H9 (cell line): ENCODE measurements at regions not wholly inside any gene's neighbourhood (a gene's known extent, or its start where the extent isn't known, plus 50 kb on each side); places are given as distances from the start of the nearest gene placed in this dataset.

Experiments used
- DNase-seq: peaks from one replicate; pipeline ENCODE4 v3.0.0-alpha.2; 2017
- H2AFZ ChIP-seq: one replicate; pipeline ENCODE4 v1.6.1; 2013; ENCODE audit warnings: mild to moderate bottlenecking, low read length, control low read depth, moderate library complexity
- H2AK5ac ChIP-seq: 2 replicates; pipeline ENCODE4 v1.6.1; 2013; ENCODE audit warnings: low read length, control low read depth, mixed read lengths; ENCODE audit not compliant: insufficient read length
- H2BK120ac ChIP-seq: one replicate; pipeline ENCODE4 v1.6.1; 2013; ENCODE audit warnings: low read depth, mild to moderate bottlenecking, low read length, control low read depth, inconsistent platforms; ENCODE audit not compliant: poor library complexity, severe bottlenecking
- H2BK12ac ChIP-seq: 2 replicates; pipeline ENCODE4 v1.6.1; 2013; ENCODE audit warnings: low read length, control low read depth, mixed read lengths, low read depth; ENCODE audit not compliant: insufficient read length
- H2BK15ac ChIP-seq: 2 replicates; pipeline ENCODE4 v1.6.1; 2013; ENCODE audit warnings: low read depth, low read length, control low read depth
- H2BK20ac ChIP-seq: one replicate; pipeline ENCODE4 v1.6.1; 2013; ENCODE audit warnings: low read depth, mild to moderate bottlenecking, low read length, control low read depth, inconsistent platforms; ENCODE audit not compliant: poor library complexity, severe bottlenecking
- H2BK5ac ChIP-seq: 2 replicates; pipeline ENCODE4 v1.6.1; 2013; ENCODE audit warnings: low read length, control low read depth, mixed read lengths; ENCODE audit not compliant: insufficient read length
- H3K14ac ChIP-seq: 2 replicates; pipeline ENCODE4 v1.6.1; 2013; ENCODE audit warnings: low read length, control low read depth; ENCODE audit not compliant: insufficient read depth
- H3K18ac ChIP-seq: 2 replicates; pipeline ENCODE4 v1.6.1; 2013; ENCODE audit warnings: low read depth, mild to moderate bottlenecking, mixed read lengths, low read length, control low read depth; ENCODE audit not compliant: insufficient read length
- H3K23ac ChIP-seq: 2 replicates; pipeline ENCODE4 v1.6.1; 2013; ENCODE audit warnings: low read length, control low read depth, mixed read lengths, low read depth; ENCODE audit not compliant: insufficient read length
- H3K23me2 ChIP-seq: 2 replicates; pipeline ENCODE4 v1.6.1; 2013; ENCODE audit warnings: low read depth, mild to moderate bottlenecking, mixed read lengths, low read length, control low read depth; ENCODE audit not compliant: insufficient read length, poor library complexity, severe bottlenecking
- H3K27ac ChIP-seq: 2 replicates; pipeline ENCODE4 v1.5.1; 2013; ENCODE audit warnings: low read length, control low read depth, mixed read lengths, low read depth; ENCODE audit not compliant: insufficient read length
- H3K27me3 ChIP-seq: 2 replicates; pipeline ENCODE4 v1.6.1; 2013; ENCODE audit warnings: low read length, control low read depth, inconsistent platforms; ENCODE audit not compliant: insufficient read depth
- H3K4ac ChIP-seq: 2 replicates; pipeline ENCODE4 v1.6.1; 2013; ENCODE audit warnings: low read depth, mild to moderate bottlenecking, control low read depth, inconsistent platforms, low read length, moderate library complexity
- H3K4me1 ChIP-seq: 2 replicates; pipeline ENCODE4 v1.6.1; 2013; ENCODE audit warnings: low read length, control low read depth, inconsistent platforms; ENCODE audit not compliant: insufficient read depth
- H3K4me2 ChIP-seq: 2 replicates; pipeline ENCODE4 v1.6.1; 2013; ENCODE audit warnings: low read length, control low read depth, mixed read lengths; ENCODE audit not compliant: insufficient read length, insufficient read depth
- H3K56ac ChIP-seq: 2 replicates; pipeline ENCODE4 v1.6.1; 2013; ENCODE audit warnings: low read depth, mild to moderate bottlenecking, mixed read lengths, low read length, control low read depth; ENCODE audit not compliant: insufficient read length
- H3K79me1 ChIP-seq: 2 replicates; pipeline ENCODE4 v1.6.1; 2013; ENCODE audit warnings: low read depth, mild to moderate bottlenecking, moderate library complexity, low read length, control low read depth, inconsistent platforms; ENCODE audit not compliant: insufficient read depth, poor library complexity, severe bottlenecking
- H3K79me2 ChIP-seq: 2 replicates; pipeline ENCODE4 v1.6.1; 2013; ENCODE audit warnings: low read length, control low read depth, inconsistent platforms; ENCODE audit not compliant: insufficient read depth
- H3K9ac ChIP-seq: 2 replicates; pipeline ENCODE4 v1.6.1; 2013; ENCODE audit warnings: low read length, control low read depth, mixed read lengths; ENCODE audit not compliant: insufficient read length; ENCODE audit errors: extremely low read depth
- H3K9me3 ChIP-seq: one replicate; pipeline ENCODE4 v1.6.1; 2013; ENCODE audit warnings: low read depth, low read length, inconsistent platforms; ENCODE audit not compliant: control insufficient read depth
- H3T11ph ChIP-seq: one replicate; pipeline ENCODE4 v1.6.1; 2013; ENCODE audit warnings: mild to moderate bottlenecking, low read length, control low read depth, inconsistent platforms
- H4K20me1 ChIP-seq: one replicate; pipeline ENCODE4 v1.6.1; 2013; ENCODE audit not compliant: control insufficient read depth, insufficient read length, insufficient read depth
- H4K5ac ChIP-seq: 2 replicates; pipeline ENCODE4 v1.6.1; 2013; ENCODE audit warnings: low read depth, mild to moderate bottlenecking, mixed read lengths, low read length, control low read depth; ENCODE audit not compliant: insufficient read length
- H4K8ac ChIP-seq: replicated peaks from 2 replicates; pipeline ENCODE4 v1.6.1; 2013; ENCODE audit warnings: low read length, control low read depth, mixed read lengths, low read depth; ENCODE audit not compliant: insufficient read length
- H4K91ac ChIP-seq: 2 replicates; pipeline ENCODE4 v1.6.1; 2013; ENCODE audit warnings: low read depth, mild to moderate bottlenecking, moderate library complexity, mixed read lengths, low read length, control low read depth; ENCODE audit not compliant: insufficient read length
- H3K27ac Mint-ChIP-seq, 3 experiments: 2 replicates in 2 of 3; 3 replicates in 1 of 3; pipeline ENCODE4 v1.8.0; 2020 to 2021; ENCODE audit warnings: mixed read lengths in 3 of 3, mild to moderate bottlenecking in 1 of 3, moderate library complexity in 1 of 3
- H3K27me3 Mint-ChIP-seq: 2 replicates; pipeline ENCODE4 v1.8.0; 2021; ENCODE audit warnings: low read depth, mild to moderate bottlenecking, moderate library complexity, mixed read lengths
- H3K36me3 Mint-ChIP-seq, 3 experiments: 2 replicates in 2 of 3; 3 replicates in 1 of 3; pipeline ENCODE4 v1.8.0; 2020 to 2021; ENCODE audit warnings: low read depth in 3 of 3, mixed read lengths in 3 of 3; ENCODE audit not compliant: insufficient read depth in 1 of 3
- H3K4me1 Mint-ChIP-seq, 2 experiments: 2 replicates each; pipeline ENCODE4 v1.8.0; 2020; ENCODE audit warnings: mixed read lengths in 2 of 2
- H3K4me3 Mint-ChIP-seq, 2 experiments: 2 replicates in 1 of 2; 3 replicates in 1 of 2; pipeline ENCODE4 v1.8.0; 2020 to 2021; ENCODE audit warnings: mild to moderate bottlenecking in 2 of 2, mixed read lengths in 2 of 2, moderate library complexity in 1 of 2
- H3K9me3 Mint-ChIP-seq, 2 experiments: 2 replicates in 1 of 2; 3 replicates in 1 of 2; pipeline ENCODE4 v1.8.0; 2020; ENCODE audit warnings: mild to moderate bottlenecking in 2 of 2, mixed read lengths in 2 of 2, moderate library complexity in 1 of 2
- WGBS: extraction: QIAGEN DNeasy Blood & Tissue Kit; methylation state at CpG from one replicate; pipeline ENCODE4 v1.1.7; 2013; ENCODE audit warnings: missing lambda C conversion rate, low lambda C conversion rate, mixed read lengths; ENCODE audit not compliant: insufficient read length; ENCODE audit errors: extremely low coverage; 5-methylcytosine and 5-hydroxymethylcytosine counted together
- TF ChIP-seq, protein P1 (sequence below): fragments of 200-600 bp; sonication (generic); conservative IDR thresholded peaks from 3 replicates; pipeline ENCODE4 v1.8.0; 2021; ENCODE audit warnings: antibody characterized with exemption, mild to moderate bottlenecking

DNA sequence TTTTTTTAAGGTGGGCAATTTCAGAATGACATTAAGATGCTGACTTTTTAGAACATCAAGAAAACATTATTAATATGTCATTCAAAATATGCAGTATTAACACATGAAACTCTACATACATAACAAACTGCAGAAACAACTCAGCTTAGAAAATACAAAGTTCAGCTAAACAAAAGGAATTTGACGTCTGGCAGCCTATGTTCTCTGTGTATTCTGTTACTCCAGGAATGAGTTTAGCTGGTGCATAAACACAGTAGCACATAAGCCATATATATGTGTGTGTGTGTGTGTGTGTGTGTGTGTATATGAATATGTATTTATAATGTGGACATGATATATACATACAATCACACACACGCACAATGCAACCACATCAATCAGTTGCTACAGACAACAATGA, 413.5 kb upstream of the PSMD7 start:
- no peak overlapping the region for H4K8ac ChIP-seq
- no peaks in the 10 kb centered on the region for H3K9me3 ChIP-seq
- no peak overlapping the region for H2BK120ac ChIP-seq
- H3K18ac ChIP-seq = no peak overlapping the region
- no peaks in the 10 kb centered on the region for H3K79me1 ChIP-seq
- Mint-ChIP-seq H3K4me3 (no peak overlapping the region), H3K9me3 (no peaks in the 10 kb centered on the region), H3K4me1 (peaks cover 8 to 25% of the 10 kb centered on the region in 2 experiments), H3K27me3 (no peaks in the 10 kb centered on the region), H3K27ac (no peak overlapping the region), H3K36me3 (no peaks in the 10 kb centered on the region)
- no peaks in the 10 kb centered on the region for H3K79me2 ChIP-seq
- no peak overlapping the region for H2BK5ac ChIP-seq
- no peak overlapping the region for H3K4me2 ChIP-seq
- no peak overlapping the region for H2AK5ac ChIP-seq
- no CpG with 5 or more reads among the region's 2 CpGs for WGBS
- no peak for DNase-seq
- no peak overlapping the region for H3K56ac ChIP-seq
- TF ChIP-seq, protein P1, sequence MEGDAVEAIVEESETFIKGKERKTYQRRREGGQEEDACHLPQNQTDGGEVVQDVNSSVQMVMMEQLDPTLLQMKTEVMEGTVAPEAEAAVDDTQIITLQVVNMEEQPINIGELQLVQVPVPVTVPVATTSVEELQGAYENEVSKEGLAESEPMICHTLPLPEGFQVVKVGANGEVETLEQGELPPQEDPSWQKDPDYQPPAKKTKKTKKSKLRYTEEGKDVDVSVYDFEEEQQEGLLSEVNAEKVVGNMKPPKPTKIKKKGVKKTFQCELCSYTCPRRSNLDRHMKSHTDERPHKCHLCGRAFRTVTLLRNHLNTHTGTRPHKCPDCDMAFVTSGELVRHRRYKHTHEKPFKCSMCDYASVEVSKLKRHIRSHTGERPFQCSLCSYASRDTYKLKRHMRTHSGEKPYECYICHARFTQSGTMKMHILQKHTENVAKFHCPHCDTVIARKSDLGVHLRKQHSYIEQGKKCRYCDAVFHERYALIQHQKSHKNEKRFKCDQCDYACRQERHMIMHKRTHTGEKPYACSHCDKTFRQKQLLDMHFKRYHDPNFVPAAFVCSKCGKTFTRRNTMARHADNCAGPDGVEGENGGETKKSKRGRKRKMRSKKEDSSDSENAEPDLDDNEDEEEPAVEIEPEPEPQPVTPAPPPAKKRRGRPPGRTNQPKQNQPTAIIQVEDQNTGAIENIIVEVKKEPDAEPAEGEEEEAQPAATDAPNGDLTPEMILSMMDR = no peak
- peaks cover 2% of the 10 kb centered on the region; the same call in 1 of the 2 replicates for H3K4me1 ChIP-seq
- H3K14ac ChIP-seq = no peak overlapping the region
- no peak overlapping the region for H2AFZ ChIP-seq
- H4K91ac ChIP-seq = no peak overlapping the region
- no peak overlapping the region for H2BK20ac ChIP-seq
- H3K4ac ChIP-seq = no peak overlapping the region
- no peak overlapping the region for H4K5ac ChIP-seq
- no peak overlapping the region for H3T11ph ChIP-seq
- H2BK12ac ChIP-seq = no peak overlapping the region
- no peaks in the 10 kb centered on the region for H3K27me3 ChIP-seq
- H3K9ac ChIP-seq = no peak overlapping the region
- H3K23ac ChIP-seq = no peak overlapping the region
- no peak overlapping the region for H2BK15ac ChIP-seq
- H3K27ac ChIP-seq = no peak overlapping the region
- no peaks in the 10 kb centered on the region for H3K23me2 ChIP-seq
- no peaks in the 10 kb centered on the region for H4K20me1 ChIP-seq
